Liver (tissue), 8 donors: ENCODE measurements at regions not wholly inside any gene's neighbourhood (a gene's known extent, or its start where the extent isn't known, plus 50 kb on each side); places are given as distances from the start of the nearest gene placed in this dataset.

Source experiments
- DNase-seq: peaks from one replicate; pipeline ENCODE4 v3.0.0-alpha.2; 2017; ENCODE audit warnings: low spot score
- H3K27ac ChIP-seq, 2 donors: one replicate each; pipeline ENCODE4 v1.7.0; 2013; ENCODE audit warnings: inconsistent platforms in 2 of 2, low read length in 2 of 2, control low read depth in 1 of 2, low read depth in 1 of 2, mild to moderate bottlenecking in 1 of 2
- H3K27me3 ChIP-seq, 4 donors: one replicate each; pipeline versions ENCODE4 v1.6.1 to v1.7.0; 2013; ENCODE audit warnings: low read length in 3 of 4, inconsistent platforms in 1 of 4, mild to moderate bottlenecking in 1 of 4, moderate library complexity in 1 of 4; ENCODE audit not compliant: control insufficient read depth in 4 of 4, insufficient read depth in 4 of 4
- H3K36me3 ChIP-seq, 4 donors: one replicate each; pipeline versions ENCODE4 v1.6.1 to v1.7.0; 2013; ENCODE audit warnings: low read length in 3 of 4, mild to moderate bottlenecking in 3 of 4, low read depth in 1 of 4, moderate library complexity in 1 of 4; ENCODE audit not compliant: control insufficient read depth in 4 of 4, insufficient read depth in 3 of 4
- H3K4me1 ChIP-seq, 4 donors: one replicate each; pipeline versions ENCODE4 v1.6.1 to v1.7.0; 2013; ENCODE audit warnings: low read length in 3 of 4, mild to moderate bottlenecking in 3 of 4, moderate library complexity in 1 of 4; ENCODE audit not compliant: control insufficient read depth in 4 of 4, insufficient read depth in 4 of 4
- H3K4me3 ChIP-seq, 3 donors: one replicate each; pipeline versions ENCODE4 v1.6.1 to v1.7.0; 2013; ENCODE audit warnings: low read length in 3 of 3, control low read depth in 1 of 3, low read depth in 1 of 3, mild to moderate bottlenecking in 1 of 3
- H3K9ac ChIP-seq, 2 donors: one replicate each; pipeline ENCODE4 v1.7.0; 2013; ENCODE audit warnings: low read length in 2 of 2, mild to moderate bottlenecking in 2 of 2, moderate library complexity in 2 of 2, control low read depth in 1 of 2, low read depth in 1 of 2
- H3K9me3 ChIP-seq, 4 donors: one replicate each; pipeline versions ENCODE4 v1.6.1 to v1.7.0; 2013; ENCODE audit warnings: low read length in 3 of 4; ENCODE audit not compliant: control insufficient read depth in 4 of 4
- FOXA2 ChIP-seq: IDR thresholded peaks from 2 replicates; pipeline ENCODE4 v1.6.1; 2016; ENCODE audit warnings: antibody characterized with exemption
- HNF4A ChIP-seq, 2 donors: conservative IDR thresholded peaks; 2 replicates each; pipeline ENCODE4 v1.6.1; 2016; ENCODE audit warnings: antibody characterized with exemption in 2 of 2, mild to moderate bottlenecking in 2 of 2
- HNF4G ChIP-seq: IDR thresholded peaks from 2 replicates; pipeline ENCODE4 v1.6.1; 2016; ENCODE audit warnings: antibody characterized with exemption
- JUND ChIP-seq, 2 donors: IDR thresholded peaks; 2 replicates each; pipeline ENCODE4 v1.6.1; 2016; ENCODE audit warnings: antibody characterized with exemption in 2 of 2
- NR2F2 ChIP-seq: IDR thresholded peaks from 2 replicates; pipeline ENCODE4 v1.6.1; 2016; ENCODE audit warnings: antibody characterized with exemption
- RXRA ChIP-seq, 2 donors: IDR thresholded peaks; 2 replicates each; pipeline ENCODE4 v1.6.1; 2017 to 2018; ENCODE audit warnings: antibody characterized with exemption in 2 of 2, mild to moderate bottlenecking in 1 of 2
- TAF1 ChIP-seq: conservative IDR thresholded peaks from 2 replicates; pipeline ENCODE4 v1.6.1; 2016; ENCODE audit warnings: antibody characterized with exemption, mild to moderate bottlenecking
- YY1 ChIP-seq: IDR thresholded peaks from 2 replicates; pipeline ENCODE4 v1.6.1; 2016; ENCODE audit warnings: antibody characterized with exemption, mild to moderate bottlenecking
- WGBS: extraction: QIAGEN DNeasy Blood & Tissue Kit; methylation state at CpG from one replicate; pipeline ENCODE4 v1.1.7; 2013; 5-methylcytosine and 5-hydroxymethylcytosine counted together
- TF ChIP-seq, protein P1 (sequence below): IDR thresholded peaks from 2 replicates; pipeline ENCODE4 v1.6.1; 2016; ENCODE audit warnings: antibody characterized with exemption
- TF ChIP-seq, protein P2 (sequence below): fragments of 150-350 bp; IDR thresholded peaks from 2 replicates; pipeline ENCODE4 v1.5.1; 2017; ENCODE audit warnings: improper control_type of control experiment, low read depth, low read length; ENCODE audit not compliant: missing input control
- TF ChIP-seq, protein P3 (sequence below): IDR thresholded peaks from 2 replicates; pipeline ENCODE4 v1.6.1; 2016; ENCODE audit warnings: antibody characterized with exemption
- TF ChIP-seq, protein P4 (sequence below): IDR thresholded peaks from 2 replicates; pipeline ENCODE4 v1.6.1; 2016; ENCODE audit warnings: antibody characterized with exemption, mild to moderate bottlenecking
- donor health status: healthy.
- donor health status: healthy.
- donor health status: healthy.
- donor health status: healthy.
- donor health status: healthy.

DNA sequence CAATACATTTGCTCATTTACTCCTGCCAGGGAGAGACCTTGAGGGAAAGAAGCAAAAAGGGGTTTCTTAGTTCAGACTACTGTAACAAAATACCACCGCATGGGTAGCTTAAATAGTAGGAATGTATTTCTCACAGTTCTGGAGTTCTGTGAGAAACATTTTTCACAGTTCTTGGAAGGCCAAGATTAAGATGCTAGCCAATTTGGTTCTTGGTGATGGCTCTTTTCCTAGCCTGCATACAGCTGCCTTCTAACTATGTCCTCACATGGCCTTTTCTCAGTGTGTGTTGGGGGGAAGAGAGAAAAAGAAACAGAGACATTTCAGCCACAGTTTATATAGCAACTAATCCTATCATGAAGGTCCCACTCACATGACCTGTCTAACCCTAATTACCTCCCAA lies 1644.7 kb upstream of the C9orf72 start:
- Histone ChIP-seq H3K4me1 (peaks cover 0 to 12% (median 3%) of the 10 kb centered on the region in 4 donors), H3K36me3 (no peaks in the 10 kb centered on the region), H3K9me3 (no peaks in the 10 kb centered on the region), H3K27me3 (peaks cover 0 to 25% (median 9%) of the 10 kb centered on the region in 4 donors), H3K27ac (no peak overlapping the region), H3K4me3 (no peak overlapping the region), H3K9ac (no peak overlapping the region)
- WGBS = 83% methylated on average over 1 of the region's 1 CpG
- TF ChIP-seq JUND (IDR thresholded peaks at IDR 0.05) (no peak), HNF4A (conservative IDR thresholded peaks at IDR 0.05) (no peak), HNF4G (no peak), NR2F2 (no peak), YY1 (no peak)
- DNase-seq = no peak

DNA sequence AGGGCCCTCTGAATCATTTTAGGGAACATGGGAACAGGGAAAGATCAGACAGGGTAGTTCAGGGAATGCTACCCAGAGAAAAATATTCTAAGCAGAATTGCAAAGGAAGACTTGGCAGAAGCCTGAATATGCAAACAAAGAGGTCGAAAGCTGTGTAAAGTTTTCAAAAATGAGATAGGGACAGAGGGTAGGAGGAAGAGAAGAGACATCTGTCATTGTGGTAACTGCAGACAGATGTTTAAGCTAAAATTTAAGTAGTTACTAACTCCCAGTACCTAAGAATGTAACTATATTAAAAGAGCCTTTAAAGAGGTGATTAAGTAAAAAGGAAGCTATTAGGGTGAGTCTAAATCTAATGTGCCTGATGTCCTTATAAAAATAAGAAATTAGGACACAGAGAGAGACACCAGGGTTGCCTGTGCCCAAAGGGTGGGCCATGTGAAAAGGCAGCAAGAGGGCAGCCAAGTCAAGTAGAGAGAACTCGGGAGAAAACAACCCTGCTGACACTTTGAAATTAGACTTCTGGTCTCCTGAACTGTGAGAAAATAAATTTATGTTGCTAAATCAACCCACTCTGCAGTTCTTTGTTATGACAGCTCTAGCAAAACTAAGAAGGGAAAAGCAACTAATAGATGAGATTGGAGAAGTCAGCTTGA lies 1647.4 kb upstream of the C9orf72 start:
- Histone ChIP-seq H3K27me3 (peaks cover 0 to 17% (median 0%) of the 10 kb centered on the region in 4 donors), H3K36me3 (no peaks in the 10 kb centered on the region), H3K4me1 (no peaks in the 10 kb centered on the region), H3K9ac (no peak overlapping the region), H3K27ac (no peak overlapping the region), H3K4me3 (no peak overlapping the region), H3K9me3 (no peaks in the 10 kb centered on the region)
- WGBS = 23% methylated on average over 2 of the region's 2 CpGs
- TF ChIP-seq RXRA (IDR thresholded peaks at IDR 0.05) = no peak
- TF ChIP-seq YY1 = no peak
- no peak for TF ChIP-seq HNF4A (conservative IDR thresholded peaks at IDR 0.05)
- no peak for DNase-seq

DNA sequence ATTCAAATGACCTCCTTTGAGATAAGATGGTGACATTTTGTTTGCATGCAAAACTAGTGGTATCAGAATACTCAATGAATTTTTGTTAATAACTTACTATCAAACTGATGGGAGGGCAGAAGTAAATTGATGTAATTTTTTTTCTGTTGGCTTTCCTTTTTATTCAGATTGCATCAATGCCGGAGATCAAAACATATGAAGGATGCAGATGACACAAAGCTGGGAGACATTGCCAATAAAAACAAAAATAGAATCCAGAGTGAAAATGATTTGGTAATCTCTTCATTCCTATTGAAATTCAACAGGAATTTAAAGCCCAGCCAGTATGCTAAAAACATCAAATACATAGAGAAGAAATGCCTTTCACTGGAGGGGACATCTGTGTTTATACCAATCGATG lies 1655.3 kb upstream of the C9orf72 start:
- H3K27ac ChIP-seq = no peak overlapping the region
- no peaks in the 10 kb centered on the region for H3K27me3 ChIP-seq
- WGBS = 79% methylated on average over 2 of the region's 2 CpGs
- H3K4me3 ChIP-seq = no peak overlapping the region
- H3K9me3 ChIP-seq = no peaks in the 10 kb centered on the region
- TF ChIP-seq, protein P1, sequence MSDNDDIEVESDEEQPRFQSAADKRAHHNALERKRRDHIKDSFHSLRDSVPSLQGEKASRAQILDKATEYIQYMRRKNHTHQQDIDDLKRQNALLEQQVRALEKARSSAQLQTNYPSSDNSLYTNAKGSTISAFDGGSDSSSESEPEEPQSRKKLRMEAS = no peak
- TF ChIP-seq TAF1 (no peak), HNF4G (no peak), FOXA2 (no peak), RXRA (IDR thresholded peaks at IDR 0.05) (no peak)
- TF ChIP-seq, protein P2, sequence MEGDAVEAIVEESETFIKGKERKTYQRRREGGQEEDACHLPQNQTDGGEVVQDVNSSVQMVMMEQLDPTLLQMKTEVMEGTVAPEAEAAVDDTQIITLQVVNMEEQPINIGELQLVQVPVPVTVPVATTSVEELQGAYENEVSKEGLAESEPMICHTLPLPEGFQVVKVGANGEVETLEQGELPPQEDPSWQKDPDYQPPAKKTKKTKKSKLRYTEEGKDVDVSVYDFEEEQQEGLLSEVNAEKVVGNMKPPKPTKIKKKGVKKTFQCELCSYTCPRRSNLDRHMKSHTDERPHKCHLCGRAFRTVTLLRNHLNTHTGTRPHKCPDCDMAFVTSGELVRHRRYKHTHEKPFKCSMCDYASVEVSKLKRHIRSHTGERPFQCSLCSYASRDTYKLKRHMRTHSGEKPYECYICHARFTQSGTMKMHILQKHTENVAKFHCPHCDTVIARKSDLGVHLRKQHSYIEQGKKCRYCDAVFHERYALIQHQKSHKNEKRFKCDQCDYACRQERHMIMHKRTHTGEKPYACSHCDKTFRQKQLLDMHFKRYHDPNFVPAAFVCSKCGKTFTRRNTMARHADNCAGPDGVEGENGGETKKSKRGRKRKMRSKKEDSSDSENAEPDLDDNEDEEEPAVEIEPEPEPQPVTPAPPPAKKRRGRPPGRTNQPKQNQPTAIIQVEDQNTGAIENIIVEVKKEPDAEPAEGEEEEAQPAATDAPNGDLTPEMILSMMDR = no peak
- TF ChIP-seq, protein P3, sequence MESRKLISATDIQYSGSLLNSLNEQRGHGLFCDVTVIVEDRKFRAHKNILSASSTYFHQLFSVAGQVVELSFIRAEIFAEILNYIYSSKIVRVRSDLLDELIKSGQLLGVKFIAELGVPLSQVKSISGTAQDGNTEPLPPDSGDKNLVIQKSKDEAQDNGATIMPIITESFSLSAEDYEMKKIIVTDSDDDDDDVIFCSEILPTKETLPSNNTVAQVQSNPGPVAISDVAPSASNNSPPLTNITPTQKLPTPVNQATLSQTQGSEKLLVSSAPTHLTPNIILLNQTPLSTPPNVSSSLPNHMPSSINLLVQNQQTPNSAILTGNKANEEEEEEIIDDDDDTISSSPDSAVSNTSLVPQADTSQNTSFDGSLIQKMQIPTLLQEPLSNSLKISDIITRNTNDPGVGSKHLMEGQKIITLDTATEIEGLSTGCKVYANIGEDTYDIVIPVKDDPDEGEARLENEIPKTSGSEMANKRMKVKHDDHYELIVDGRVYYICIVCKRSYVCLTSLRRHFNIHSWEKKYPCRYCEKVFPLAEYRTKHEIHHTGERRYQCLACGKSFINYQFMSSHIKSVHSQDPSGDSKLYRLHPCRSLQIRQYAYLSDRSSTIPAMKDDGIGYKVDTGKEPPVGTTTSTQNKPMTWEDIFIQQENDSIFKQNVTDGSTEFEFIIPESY = no peak
- TF ChIP-seq, protein P4, sequence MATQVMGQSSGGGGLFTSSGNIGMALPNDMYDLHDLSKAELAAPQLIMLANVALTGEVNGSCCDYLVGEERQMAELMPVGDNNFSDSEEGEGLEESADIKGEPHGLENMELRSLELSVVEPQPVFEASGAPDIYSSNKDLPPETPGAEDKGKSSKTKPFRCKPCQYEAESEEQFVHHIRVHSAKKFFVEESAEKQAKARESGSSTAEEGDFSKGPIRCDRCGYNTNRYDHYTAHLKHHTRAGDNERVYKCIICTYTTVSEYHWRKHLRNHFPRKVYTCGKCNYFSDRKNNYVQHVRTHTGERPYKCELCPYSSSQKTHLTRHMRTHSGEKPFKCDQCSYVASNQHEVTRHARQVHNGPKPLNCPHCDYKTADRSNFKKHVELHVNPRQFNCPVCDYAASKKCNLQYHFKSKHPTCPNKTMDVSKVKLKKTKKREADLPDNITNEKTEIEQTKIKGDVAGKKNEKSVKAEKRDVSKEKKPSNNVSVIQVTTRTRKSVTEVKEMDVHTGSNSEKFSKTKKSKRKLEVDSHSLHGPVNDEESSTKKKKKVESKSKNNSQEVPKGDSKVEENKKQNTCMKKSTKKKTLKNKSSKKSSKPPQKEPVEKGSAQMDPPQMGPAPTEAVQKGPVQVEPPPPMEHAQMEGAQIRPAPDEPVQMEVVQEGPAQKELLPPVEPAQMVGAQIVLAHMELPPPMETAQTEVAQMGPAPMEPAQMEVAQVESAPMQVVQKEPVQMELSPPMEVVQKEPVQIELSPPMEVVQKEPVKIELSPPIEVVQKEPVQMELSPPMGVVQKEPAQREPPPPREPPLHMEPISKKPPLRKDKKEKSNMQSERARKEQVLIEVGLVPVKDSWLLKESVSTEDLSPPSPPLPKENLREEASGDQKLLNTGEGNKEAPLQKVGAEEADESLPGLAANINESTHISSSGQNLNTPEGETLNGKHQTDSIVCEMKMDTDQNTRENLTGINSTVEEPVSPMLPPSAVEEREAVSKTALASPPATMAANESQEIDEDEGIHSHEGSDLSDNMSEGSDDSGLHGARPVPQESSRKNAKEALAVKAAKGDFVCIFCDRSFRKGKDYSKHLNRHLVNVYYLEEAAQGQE = no peak
- H3K9ac ChIP-seq = no peak overlapping the region
- no peaks in the 10 kb centered on the region for H3K36me3 ChIP-seq
- H3K4me1 ChIP-seq = no peaks in the 10 kb centered on the region
- DNase-seq = no peak
